H1 (cell line): ENCODE measurements at regions not wholly inside any gene's neighbourhood (a gene's known extent, or its start where the extent isn't known, plus 50 kb on each side); places are given as distances from the start of the nearest gene placed in this dataset.
"Not testable (repeated sequence)": the region's sequence is repeated elsewhere in the genome, so short reads cannot be mapped to it uniquely, and the experiment has no call there.

ENCODE experiments used
- CTCF ChIA-PET: fragments of 300-600 bp; sonication (Branson Sonifier 250); formaldehyde crosslinking; loops from one replicate; lab custom pipeline; 2021; ENCODE audit not compliant: partially characterized antibody; lab: Charles Lee
- POLR2A ChIA-PET: fragments of 300-600 bp; sonication (Branson Sonifier 250); formaldehyde crosslinking; loops from one replicate; lab custom pipeline; 2021; ENCODE audit warnings: inconsistent platforms; ENCODE audit not compliant: partially characterized antibody; lab: Charles Lee
- DNase-seq, 2 experiments: peaks; one replicate each; pipeline versions ENCODE4 v3.0.0 to v3.0.0-alpha.2; 2010 to 2022; ENCODE audit warnings: low spot score in 2 of 2, low read depth in 1 of 2, mixed read lengths in 1 of 2
- FAIRE-seq: peaks from 2 replicates; lab custom pipeline; 2011; peaks lifted over from hg19 to GRCh38; lab: Jason Lieb, UNC
- H2AFZ ChIP-seq: 2 replicates; pipeline ENCODE4 v1.8.1; 2012; ENCODE audit warnings: low read length, inconsistent platforms
- H2AK5ac ChIP-seq: 2 replicates; pipeline ENCODE4 v1.6.1; 2013; ENCODE audit warnings: low read depth, low read length
- H2BK120ac ChIP-seq: replicated peaks from 2 replicates; pipeline ENCODE3; 2013; ENCODE audit warnings: low read depth, low read length, inconsistent platforms
- H2BK12ac ChIP-seq: 2 replicates; pipeline ENCODE4 v1.6.1; 2013; ENCODE audit warnings: low read depth, low read length
- H2BK15ac ChIP-seq: 2 replicates; pipeline ENCODE4 v1.6.1; 2013; ENCODE audit warnings: low read length
- H2BK20ac ChIP-seq: 2 replicates; pipeline ENCODE4 v1.6.1; 2013; ENCODE audit warnings: low read length
- H2BK5ac ChIP-seq: 2 replicates; pipeline ENCODE4 v1.6.1; 2013; ENCODE audit warnings: low read depth, low read length
- H3K14ac ChIP-seq: 2 replicates; pipeline ENCODE4 v1.6.1; 2013; ENCODE audit warnings: inconsistent platforms; ENCODE audit not compliant: insufficient read length
- H3K18ac ChIP-seq: 2 replicates; pipeline ENCODE4 v1.6.1; 2013; ENCODE audit warnings: low read length; ENCODE audit errors: extremely low read depth
- H3K23ac ChIP-seq: 2 replicates; pipeline ENCODE4 v1.6.1; 2013; ENCODE audit warnings: inconsistent platforms; ENCODE audit not compliant: insufficient read length
- H3K23me2 ChIP-seq: 2 replicates; pipeline ENCODE4 v1.6.1; 2013; ENCODE audit warnings: low read depth, low read length
- H3K27ac ChIP-seq: 2 replicates; pipeline ENCODE4 v1.6.1; 2011; ENCODE audit warnings: low read depth, low read length, inconsistent platforms
- H3K27me3 ChIP-seq, 4 experiments: replicated peaks in 1 of 4; 1 replicate in 1 of 4; 2 replicates in 3 of 4; pipeline versions ENCODE4 v1.6.1 to v1.8.1; 2011 to 2013; ENCODE audit warnings: low read length in 3 of 4, mild to moderate bottlenecking in 3 of 4, inconsistent platforms in 2 of 4, mixed read lengths in 2 of 4, moderate library complexity in 1 of 4; ENCODE audit not compliant: control insufficient read depth in 3 of 4, insufficient read depth in 3 of 4; ENCODE audit errors: extremely low read depth in 1 of 4
- H3K36me3 ChIP-seq, 4 experiments: 2 replicates each; pipeline versions ENCODE4 v1.6.1 to v1.8.1; 2011 to 2013; ENCODE audit warnings: mild to moderate bottlenecking in 4 of 4, low read length in 3 of 4, moderate library complexity in 2 of 4, control low read depth in 1 of 4, inconsistent platforms in 1 of 4; ENCODE audit not compliant: insufficient read depth in 4 of 4, control insufficient read depth in 2 of 4
- H3K4ac ChIP-seq: replicated peaks from 2 replicates; pipeline ENCODE3; 2013; ENCODE audit warnings: low read length, low read depth, mixed read lengths, inconsistent platforms; ENCODE audit not compliant: insufficient read length
- H3K4me1 ChIP-seq, 4 experiments: replicated peaks in 1 of 4; 1 replicate in 1 of 4; 2 replicates in 3 of 4; pipeline versions ENCODE4 v1.6.1 to v1.8.1; 2011 to 2013; ENCODE audit warnings: low read length in 3 of 4, inconsistent platforms in 2 of 4, mixed read lengths in 1 of 4; ENCODE audit not compliant: insufficient read depth in 4 of 4, control insufficient read depth in 3 of 4
- H3K4me2 ChIP-seq, 2 experiments: 2 replicates each; pipeline versions ENCODE4 v1.6.1 to v1.8.1; 2011 to 2013; ENCODE audit warnings: low read depth in 2 of 2, low read length in 2 of 2, control low read depth in 1 of 2, inconsistent platforms in 1 of 2, mild to moderate bottlenecking in 1 of 2; ENCODE audit not compliant: insufficient read depth in 1 of 2
- H3K4me3 ChIP-seq, 4 experiments: fragments of 200-600, 300-600 bp in 1 of 4; sonication (generic), shearing (Covaris generic), sonication (Bioruptor Twin) in 1 of 4; 2 replicates each; pipeline versions ENCODE4 v1.5.1 to v1.8.1; 2011 to 2016; ENCODE audit warnings: low read length in 4 of 4, low read depth in 3 of 4, control low read depth in 2 of 4, inconsistent platforms in 2 of 4, mild to moderate bottlenecking in 2 of 4, mixed read lengths in 1 of 4, moderate library complexity in 1 of 4; ENCODE audit not compliant: insufficient read depth in 2 of 4; ENCODE audit errors: extremely low read depth in 1 of 4
- H3K56ac ChIP-seq: replicated peaks from 2 replicates; pipeline ENCODE3; 2013; ENCODE audit warnings: low read depth, mild to moderate bottlenecking, mixed read lengths, low read length, inconsistent platforms; ENCODE audit not compliant: insufficient read length
- H3K79me1 ChIP-seq: 2 replicates; pipeline ENCODE4 v1.6.1; 2013; ENCODE audit warnings: low read depth, low read length, control low read depth
- H3K79me2 ChIP-seq, 2 experiments: 2 replicates each; pipeline versions ENCODE4 v1.6.1 to v1.8.1; 2012 to 2013; ENCODE audit warnings: low read length in 2 of 2, mild to moderate bottlenecking in 2 of 2, inconsistent platforms in 1 of 2; ENCODE audit not compliant: insufficient read depth in 2 of 2, control insufficient read depth in 1 of 2
- H3K9ac ChIP-seq, 4 experiments: replicated peaks in 1 of 4; 1 replicate in 1 of 4; 2 replicates in 3 of 4; pipeline versions ENCODE4 v1.6.1 to v1.8.1; 2011 to 2013; ENCODE audit warnings: low read depth in 3 of 4, low read length in 3 of 4, control low read depth in 2 of 4, mild to moderate bottlenecking in 2 of 4, moderate library complexity in 2 of 4, inconsistent platforms in 1 of 4; ENCODE audit errors: extremely low read depth in 1 of 4
- H3K9me3 ChIP-seq, 2 experiments: 2 replicates each; pipeline versions ENCODE4 v1.6.1 to v1.8.1; 2012 to 2013; ENCODE audit warnings: mild to moderate bottlenecking in 2 of 2, moderate library complexity in 2 of 2, control low read depth in 1 of 2, inconsistent platforms in 1 of 2, low read depth in 1 of 2, low read length in 1 of 2, mixed read lengths in 1 of 2; ENCODE audit not compliant: insufficient read depth in 2 of 2
- H4K20me1 ChIP-seq, 2 experiments: replicated peaks in 1 of 2; 2 replicates each; pipeline versions ENCODE3 to v1.8.1; 2011 to 2013; ENCODE audit warnings: inconsistent platforms in 2 of 2, low read length in 2 of 2, mild to moderate bottlenecking in 1 of 2; ENCODE audit not compliant: insufficient read depth in 2 of 2, control insufficient read depth in 1 of 2
- H4K5ac ChIP-seq: 2 replicates; pipeline ENCODE4 v1.6.1; 2013; ENCODE audit warnings: low read length, low read depth, mixed read lengths, inconsistent platforms; ENCODE audit not compliant: insufficient read length
- H4K8ac ChIP-seq: 2 replicates; pipeline ENCODE4 v1.8.0; 2013; ENCODE audit warnings: mild to moderate bottlenecking, moderate library complexity, low read length, inconsistent platforms; ENCODE audit not compliant: insufficient read depth; ENCODE audit errors: extremely low read depth
- H4K91ac ChIP-seq: replicated peaks from 2 replicates; pipeline ENCODE3; 2013; ENCODE audit warnings: low read length, mixed read lengths, inconsistent platforms; ENCODE audit not compliant: insufficient read length
- EZH2 ChIP-seq: fragments of 200-600 bp; sonication (generic); IDR thresholded peaks from 2 replicates; pipeline ENCODE4 v1.7.1; 2012; ENCODE audit warnings: low read depth, mild to moderate bottlenecking, moderate library complexity, low read length, inconsistent platforms; ENCODE audit not compliant: severe bottlenecking
- WGBS, 2 experiments: shearing (Covaris generic) in 1 of 2; methylation state at CpG; one replicate each; pipeline versions ENCODE4 v1.1.6 to v1.1.7; 2013 to 2015; ENCODE audit warnings: low lambda C conversion rate in 2 of 2, mixed read lengths in 2 of 2, inconsistent platforms in 1 of 2, low coverage in 1 of 2, missing lambda C conversion rate in 1 of 2; ENCODE audit not compliant: insufficient replicate concordance in 2 of 2, insufficient coverage in 1 of 2, insufficient read length in 1 of 2; ENCODE audit errors: extremely low coverage in 1 of 2, missing lambda C conversion rate in 1 of 2; 5-methylcytosine and 5-hydroxymethylcytosine counted together
- TF ChIP-seq, protein P1 (sequence below): IDR thresholded peaks from 2 replicates; pipeline ENCODE4 v1.6.1; 2012; ENCODE audit warnings: low read length, inconsistent platforms

DNA sequence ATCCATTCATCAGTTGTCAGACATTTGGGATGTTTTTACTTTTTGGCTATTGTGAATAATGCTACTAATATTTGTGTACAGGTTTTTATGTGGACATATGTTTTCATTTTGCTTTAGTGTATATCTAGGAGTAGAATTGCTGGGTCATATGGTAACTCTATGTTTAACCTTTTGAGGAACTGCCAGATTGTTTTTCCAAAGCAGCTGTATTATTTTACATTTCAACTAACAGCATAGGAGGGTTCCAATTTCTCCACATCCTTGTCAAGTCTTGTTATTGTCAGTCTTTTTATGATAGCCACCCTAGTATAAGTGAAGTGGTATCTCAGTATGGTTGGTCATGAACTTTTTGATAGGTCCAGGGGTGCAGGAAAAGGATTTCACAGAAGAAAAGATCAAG lies 114.5 kb upstream of the FAM9C start (continued):
- TF ChIP-seq EZH2: no peak
- TF ChIP-seq, protein P1, sequence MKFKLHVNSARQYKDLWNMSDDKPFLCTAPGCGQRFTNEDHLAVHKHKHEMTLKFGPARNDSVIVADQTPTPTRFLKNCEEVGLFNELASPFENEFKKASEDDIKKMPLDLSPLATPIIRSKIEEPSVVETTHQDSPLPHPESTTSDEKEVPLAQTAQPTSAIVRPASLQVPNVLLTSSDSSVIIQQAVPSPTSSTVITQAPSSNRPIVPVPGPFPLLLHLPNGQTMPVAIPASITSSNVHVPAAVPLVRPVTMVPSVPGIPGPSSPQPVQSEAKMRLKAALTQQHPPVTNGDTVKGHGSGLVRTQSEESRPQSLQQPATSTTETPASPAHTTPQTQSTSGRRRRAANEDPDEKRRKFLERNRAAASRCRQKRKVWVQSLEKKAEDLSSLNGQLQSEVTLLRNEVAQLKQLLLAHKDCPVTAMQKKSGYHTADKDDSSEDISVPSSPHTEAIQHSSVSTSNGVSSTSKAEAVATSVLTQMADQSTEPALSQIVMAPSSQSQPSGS: no peak

DNA sequence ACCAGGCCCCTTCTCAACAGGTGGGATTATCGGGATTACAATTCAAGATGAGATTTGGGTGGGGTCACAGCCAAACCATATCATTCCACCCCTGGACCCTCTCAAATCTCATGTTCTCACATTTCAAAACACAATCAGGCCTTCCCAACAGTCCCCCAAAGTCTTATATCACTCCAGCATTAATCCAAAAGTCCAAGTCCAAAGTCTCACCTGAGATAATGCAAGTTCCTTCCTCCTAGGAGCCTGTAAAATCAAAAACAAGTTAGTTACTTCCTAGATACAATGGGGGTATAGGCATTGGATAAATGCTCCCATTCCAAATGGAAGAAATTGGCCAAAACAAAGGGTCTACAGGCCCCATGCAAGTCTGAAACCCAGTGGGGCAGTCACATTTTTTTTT lies 111.1 kb upstream of the FAM9C start:
- H4K20me1 ChIP-seq, H3K27ac ChIP-seq, H3K18ac ChIP-seq, H2BK15ac ChIP-seq, H2AK5ac ChIP-seq, H3K27me3 ChIP-seq, H3K36me3 ChIP-seq, H3K79me1 ChIP-seq, H3K4me3 ChIP-seq, POLR2A ChIA-PET, CTCF ChIA-PET, H3K4ac ChIP-seq, H2AFZ ChIP-seq, H2BK5ac ChIP-seq, H3K23ac ChIP-seq, H2BK20ac ChIP-seq, H3K4me2 ChIP-seq, H4K5ac ChIP-seq, H3K56ac ChIP-seq, H2BK12ac ChIP-seq, H2BK120ac ChIP-seq, H3K23me2 ChIP-seq, DNase-seq, H4K91ac ChIP-seq, H3K79me2 ChIP-seq, H3K4me1 ChIP-seq, FAIRE-seq, H3K9ac ChIP-seq, H4K8ac ChIP-seq, H3K14ac ChIP-seq: not testable (repeated sequence)
- peaks cover 6 to 14% of the 10 kb centered on the region in 2 experiments; a peak in 1 of 4 replicates for H3K9me3 ChIP-seq
- WGBS, 2 experiments: 82% methylated on average over 1 of the region's 1 CpG; no CpG with 5 or more reads in 1 of the 2 experiments
